ENCODE measurements at regions not wholly inside any gene's neighbourhood (a gene's known extent, or its start where the extent isn't known, plus 50 kb on each side); places are given as distances from the start of the nearest gene placed in this dataset.

GRCh38 chr6:99838607-99839006 lies 155.4 kb downstream of the MCHR2 start:
- Histone ChIP-seq H3K9ac (ENCODE audit: control insufficient read depth, extremely low read depth, insufficient read depth, low read length) (no peak overlapping the region), H4K20me1 (ENCODE audit: control insufficient read depth, extremely low read depth, insufficient read depth, low read length) (no peaks in the 10 kb centered on the region), H3K27me3 (ENCODE audit: control insufficient read depth, extremely low read depth, insufficient read depth, low read length) (no peaks in the 10 kb centered on the region), H3K79me2 (ENCODE audit: control insufficient read depth, insufficient read depth, low read length) (no peaks in the 10 kb centered on the region), H3K4me1 (ENCODE audit: control insufficient read depth, extremely low read depth, insufficient read depth, low read length) (peaks cover 17% of the 10 kb centered on the region), H3K27ac (ENCODE audit: control insufficient read depth, insufficient read depth, low read length) (no peak overlapping the region), H3K36me3 (ENCODE audit: control insufficient read depth in 2 of 2, extremely low read depth in 1 of 2, insufficient read depth in 2 of 2, low read length in 2 of 2) (no peaks in the 10 kb centered on the region), H3K9me3 (ENCODE audit: control insufficient read depth, low read depth, low read length) (no peaks in the 10 kb centered on the region), H2AFZ (ENCODE audit: control insufficient read depth, low read length) (no peak overlapping the region), H3K9me1 (ENCODE audit: control insufficient read depth, extremely low read depth, insufficient read depth, low read length) (no peaks in the 10 kb centered on the region), H3K4me3 (ENCODE audit: control insufficient read depth in 2 of 3, extremely low read depth in 1 of 3, insufficient read depth in 2 of 3, low read depth in 1 of 3, low read length in 3 of 3) (no peak overlapping the region), H3K4me2 (ENCODE audit: control insufficient read depth, extremely low read depth, insufficient read depth, low read depth, low read length) (no peak overlapping the region)
- dilution Hi-C loops (cut with MboI; ENCODE audit: extremely low pct_ligation_motif_present, low sequenced_read_pairs), result no loop called here
- no peak for TF ChIP-seq CTCF (optimal IDR thresholded peaks at IDR 0.05 in 1 of 3, IDR thresholded peaks at IDR 0.05 in 1 of 3, conservative IDR thresholded peaks at IDR 0.05 in 1 of 3; ENCODE audit: extremely low read depth in 1 of 3, insufficient read depth in 2 of 3, low read length in 3 of 3)
- no peak for TF ChIP-seq EZH2 (IDR thresholded peaks at IDR 0.05; ENCODE audit: low read length)
- FAIRE-seq, result no peak
- no peak for DNase-seq (ENCODE audit: low read depth, low spot score)

GRCh38 chr6:99841297-99841696 lies 152.7 kb downstream of the MCHR2 start:
- Histone ChIP-seq H3K79me2 (ENCODE audit: control insufficient read depth, insufficient read depth, low read length) (no peaks in the 10 kb centered on the region), H3K4me2 (ENCODE audit: control insufficient read depth, extremely low read depth, insufficient read depth, low read depth, low read length) (peak overlapping the region; percentile 6), H3K36me3 (ENCODE audit: control insufficient read depth in 2 of 2, extremely low read depth in 1 of 2, insufficient read depth in 2 of 2, low read length in 2 of 2) (no peaks in the 10 kb centered on the region), H3K9ac (ENCODE audit: control insufficient read depth, extremely low read depth, insufficient read depth, low read length) (no peak overlapping the region), H3K9me1 (ENCODE audit: control insufficient read depth, extremely low read depth, insufficient read depth, low read length) (no peaks in the 10 kb centered on the region), H3K9me3 (ENCODE audit: control insufficient read depth, low read depth, low read length) (no peaks in the 10 kb centered on the region), H3K4me1 (ENCODE audit: control insufficient read depth, extremely low read depth, insufficient read depth, low read length) (peaks cover 14% of the 10 kb centered on the region), H4K20me1 (ENCODE audit: control insufficient read depth, extremely low read depth, insufficient read depth, low read length) (no peaks in the 10 kb centered on the region), H2AFZ (ENCODE audit: control insufficient read depth, low read length) (no peak overlapping the region), H3K27me3 (ENCODE audit: control insufficient read depth, extremely low read depth, insufficient read depth, low read length) (no peaks in the 10 kb centered on the region), H3K4me3 (ENCODE audit: control insufficient read depth in 2 of 3, extremely low read depth in 1 of 3, insufficient read depth in 2 of 3, low read depth in 1 of 3, low read length in 3 of 3) (no peak overlapping the region), H3K27ac (ENCODE audit: control insufficient read depth, insufficient read depth, low read length) (no peak overlapping the region)
- DNase-seq (ENCODE audit: low read depth, low spot score) (no peak), FAIRE-seq (peak; percentile 43)
- TF ChIP-seq CTCF (optimal IDR thresholded peaks at IDR 0.05 in 1 of 3, IDR thresholded peaks at IDR 0.05 in 1 of 3, conservative IDR thresholded peaks at IDR 0.05 in 1 of 3; ENCODE audit: extremely low read depth in 1 of 3, insufficient read depth in 2 of 3, low read length in 3 of 3), result no peak
- TF ChIP-seq EZH2 (IDR thresholded peaks at IDR 0.05; ENCODE audit: low read length), result no peak
- dilution Hi-C loops (cut with MboI; ENCODE audit: extremely low pct_ligation_motif_present, low sequenced_read_pairs), result no loop called here
